ENCODE measurements at regions not wholly inside any gene's neighbourhood (a gene's known extent, or its start where the extent isn't known, plus 50 kb on each side); places are given as distances from the start of the nearest gene placed in this dataset.

GRCh38 chr9:87309236-87309635 is 188.4 kb upstream of the DAPK1 start:
- no peak for DNase-seq (ENCODE audit: extremely low read depth, low read depth)
- TF ChIP-seq, protein P1, sequence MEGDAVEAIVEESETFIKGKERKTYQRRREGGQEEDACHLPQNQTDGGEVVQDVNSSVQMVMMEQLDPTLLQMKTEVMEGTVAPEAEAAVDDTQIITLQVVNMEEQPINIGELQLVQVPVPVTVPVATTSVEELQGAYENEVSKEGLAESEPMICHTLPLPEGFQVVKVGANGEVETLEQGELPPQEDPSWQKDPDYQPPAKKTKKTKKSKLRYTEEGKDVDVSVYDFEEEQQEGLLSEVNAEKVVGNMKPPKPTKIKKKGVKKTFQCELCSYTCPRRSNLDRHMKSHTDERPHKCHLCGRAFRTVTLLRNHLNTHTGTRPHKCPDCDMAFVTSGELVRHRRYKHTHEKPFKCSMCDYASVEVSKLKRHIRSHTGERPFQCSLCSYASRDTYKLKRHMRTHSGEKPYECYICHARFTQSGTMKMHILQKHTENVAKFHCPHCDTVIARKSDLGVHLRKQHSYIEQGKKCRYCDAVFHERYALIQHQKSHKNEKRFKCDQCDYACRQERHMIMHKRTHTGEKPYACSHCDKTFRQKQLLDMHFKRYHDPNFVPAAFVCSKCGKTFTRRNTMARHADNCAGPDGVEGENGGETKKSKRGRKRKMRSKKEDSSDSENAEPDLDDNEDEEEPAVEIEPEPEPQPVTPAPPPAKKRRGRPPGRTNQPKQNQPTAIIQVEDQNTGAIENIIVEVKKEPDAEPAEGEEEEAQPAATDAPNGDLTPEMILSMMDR (IDR thresholded peaks at IDR 0.05; ENCODE audit: low read depth, low read length, missing control alignments): no peak
- no peak overlapping the region for H3K4me3 ChIP-seq (replicated peaks; ENCODE audit: low read depth, low read length)

- H3K4me3 ChIP-seq (replicated peaks; ENCODE audit: low read depth, low read length): no peak overlapping the region
- TF ChIP-seq, protein P1 (IDR thresholded peaks at IDR 0.05; ENCODE audit: low read depth, low read length, missing control alignments): no peak
- DNase-seq (ENCODE audit: extremely low read depth, low read depth): no peak
These were observed 186.7 kb upstream of the DAPK1 start for GRCh38 chr9:87310827-87311523.

DNA sequence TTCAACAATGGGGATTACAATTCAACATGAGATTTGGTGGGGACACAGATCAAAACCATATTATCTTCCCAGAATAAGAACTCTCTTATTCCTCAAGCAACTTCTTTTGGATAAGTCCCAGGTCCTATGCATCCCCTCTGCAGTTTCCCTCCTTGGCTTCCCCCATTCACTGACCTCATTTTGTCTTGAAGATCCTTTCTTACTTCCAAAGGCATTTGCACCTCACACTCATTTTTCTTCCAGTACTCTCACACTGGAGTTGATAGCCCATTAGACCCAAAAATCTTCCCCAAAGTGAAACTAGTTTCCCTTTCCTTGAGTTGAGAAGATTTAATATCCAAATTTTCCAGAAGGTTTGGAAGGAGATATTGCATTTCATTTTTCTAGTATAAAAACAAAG is 178.0 kb upstream of the DAPK1 start:
- no peak overlapping the region for H3K4me3 ChIP-seq (replicated peaks; ENCODE audit: low read depth, low read length)
- TF ChIP-seq, protein P1 (IDR thresholded peaks at IDR 0.05; ENCODE audit: low read depth, low read length, missing control alignments): no peak
- DNase-seq (ENCODE audit: extremely low read depth, low read depth): no peak

GRCh38 chr9:87320146-87320884 is 177.4 kb upstream of the DAPK1 start:
- TF ChIP-seq, protein P1 (IDR thresholded peaks at IDR 0.05; ENCODE audit: low read depth, low read length, missing control alignments): no peak
- H3K4me3 ChIP-seq (replicated peaks; ENCODE audit: low read depth, low read length): no peak overlapping the region

GRCh38 chr9:87322840-87323635 is 174.6 kb upstream of the DAPK1 start:
- TF ChIP-seq, protein P1 (IDR thresholded peaks at IDR 0.05; ENCODE audit: low read depth, low read length, missing control alignments): no peak
- DNase-seq (ENCODE audit: extremely low read depth, low read depth): no peak
- no peak overlapping the region for H3K4me3 ChIP-seq (replicated peaks; ENCODE audit: low read depth, low read length)

More at GRCh38 chr9:87320146-87320884, 177.4 kb upstream of the DAPK1 start:
- no peak for DNase-seq (ENCODE audit: extremely low read depth, low read depth)

DNA sequence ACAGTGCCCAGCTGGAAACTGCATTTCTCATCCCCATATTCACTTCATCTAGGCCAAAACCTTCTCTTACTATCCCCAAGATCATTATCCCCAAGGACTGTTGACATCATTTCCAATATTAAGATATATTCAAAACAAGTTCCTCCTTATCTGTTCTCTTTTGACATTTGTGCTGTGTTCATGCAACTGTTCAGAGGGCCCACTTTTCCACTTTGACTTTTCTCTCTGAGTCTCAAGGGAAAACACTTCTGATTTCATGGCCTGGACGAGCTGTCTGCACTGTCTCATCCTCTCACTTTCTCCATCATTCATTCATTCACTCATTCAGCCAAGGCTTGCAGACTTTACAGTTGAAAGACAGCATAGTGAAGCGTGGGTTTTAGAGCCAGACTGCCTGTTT is 173.7 kb upstream of the DAPK1 start:
- TF ChIP-seq, protein P1 (IDR thresholded peaks at IDR 0.05; ENCODE audit: low read depth, low read length, missing control alignments): no peak
- no peak overlapping the region for H3K4me3 ChIP-seq (replicated peaks; ENCODE audit: low read depth, low read length)
- no peak for DNase-seq (ENCODE audit: extremely low read depth, low read depth)

All from HFF-Myc (cell line).